ENCODE measurements at regions not wholly inside any gene's neighbourhood (a gene's known extent, or its start where the extent isn't known, plus 50 kb on each side); places are given as distances from the start of the nearest gene placed in this dataset.
"Not testable (repeated sequence)": the region's sequence is repeated elsewhere in the genome, so short reads cannot be mapped to it uniquely, and the experiment has no call there.

- TF ChIP-seq ZFX (IDR thresholded peaks at IDR 0.05; ENCODE audit: borderline replicate concordance) = no peak
- TF ChIP-seq, protein P1, sequence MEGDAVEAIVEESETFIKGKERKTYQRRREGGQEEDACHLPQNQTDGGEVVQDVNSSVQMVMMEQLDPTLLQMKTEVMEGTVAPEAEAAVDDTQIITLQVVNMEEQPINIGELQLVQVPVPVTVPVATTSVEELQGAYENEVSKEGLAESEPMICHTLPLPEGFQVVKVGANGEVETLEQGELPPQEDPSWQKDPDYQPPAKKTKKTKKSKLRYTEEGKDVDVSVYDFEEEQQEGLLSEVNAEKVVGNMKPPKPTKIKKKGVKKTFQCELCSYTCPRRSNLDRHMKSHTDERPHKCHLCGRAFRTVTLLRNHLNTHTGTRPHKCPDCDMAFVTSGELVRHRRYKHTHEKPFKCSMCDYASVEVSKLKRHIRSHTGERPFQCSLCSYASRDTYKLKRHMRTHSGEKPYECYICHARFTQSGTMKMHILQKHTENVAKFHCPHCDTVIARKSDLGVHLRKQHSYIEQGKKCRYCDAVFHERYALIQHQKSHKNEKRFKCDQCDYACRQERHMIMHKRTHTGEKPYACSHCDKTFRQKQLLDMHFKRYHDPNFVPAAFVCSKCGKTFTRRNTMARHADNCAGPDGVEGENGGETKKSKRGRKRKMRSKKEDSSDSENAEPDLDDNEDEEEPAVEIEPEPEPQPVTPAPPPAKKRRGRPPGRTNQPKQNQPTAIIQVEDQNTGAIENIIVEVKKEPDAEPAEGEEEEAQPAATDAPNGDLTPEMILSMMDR (IDR thresholded peaks at IDR 0.05) = no peak
- H3K27ac ChIP-seq = no peak overlapping the region
Observed at GRCh38 chr13:70529652-70530051, 421.4 kb upstream of the KLHL1 start.

DNA sequence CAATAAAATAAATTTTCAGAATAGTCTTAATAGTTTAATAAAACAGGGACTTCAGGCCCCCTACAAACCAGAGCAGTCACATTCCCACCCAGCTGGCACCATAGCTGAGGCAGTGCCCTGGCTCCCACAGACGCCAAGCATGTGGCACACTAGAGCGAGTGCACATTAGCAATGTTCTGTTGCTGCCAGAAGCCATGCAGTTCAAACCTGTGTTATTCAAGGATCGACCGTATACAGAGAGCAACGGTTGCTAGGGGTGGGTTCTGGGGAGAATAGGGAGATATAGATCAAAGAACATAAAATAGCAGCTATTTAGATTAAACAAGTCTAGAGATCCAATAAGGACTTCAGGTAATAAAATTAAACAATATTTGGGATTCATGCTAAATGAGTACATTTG lies 419.3 kb upstream of the KLHL1 start:
- TF ChIP-seq, protein P1 (IDR thresholded peaks at IDR 0.05) = no peak
- no peak for TF ChIP-seq ZFX (IDR thresholded peaks at IDR 0.05; ENCODE audit: borderline replicate concordance)
- H3K27ac ChIP-seq = no peak overlapping the region

- no peak for TF ChIP-seq ZFX (IDR thresholded peaks at IDR 0.05; ENCODE audit: borderline replicate concordance)
- TF ChIP-seq, protein P1 (IDR thresholded peaks at IDR 0.05) = no peak
- no peak overlapping the region for H3K27ac ChIP-seq
Observed at GRCh38 chr13:70523622-70524021, 415.4 kb upstream of the KLHL1 start.

DNA sequence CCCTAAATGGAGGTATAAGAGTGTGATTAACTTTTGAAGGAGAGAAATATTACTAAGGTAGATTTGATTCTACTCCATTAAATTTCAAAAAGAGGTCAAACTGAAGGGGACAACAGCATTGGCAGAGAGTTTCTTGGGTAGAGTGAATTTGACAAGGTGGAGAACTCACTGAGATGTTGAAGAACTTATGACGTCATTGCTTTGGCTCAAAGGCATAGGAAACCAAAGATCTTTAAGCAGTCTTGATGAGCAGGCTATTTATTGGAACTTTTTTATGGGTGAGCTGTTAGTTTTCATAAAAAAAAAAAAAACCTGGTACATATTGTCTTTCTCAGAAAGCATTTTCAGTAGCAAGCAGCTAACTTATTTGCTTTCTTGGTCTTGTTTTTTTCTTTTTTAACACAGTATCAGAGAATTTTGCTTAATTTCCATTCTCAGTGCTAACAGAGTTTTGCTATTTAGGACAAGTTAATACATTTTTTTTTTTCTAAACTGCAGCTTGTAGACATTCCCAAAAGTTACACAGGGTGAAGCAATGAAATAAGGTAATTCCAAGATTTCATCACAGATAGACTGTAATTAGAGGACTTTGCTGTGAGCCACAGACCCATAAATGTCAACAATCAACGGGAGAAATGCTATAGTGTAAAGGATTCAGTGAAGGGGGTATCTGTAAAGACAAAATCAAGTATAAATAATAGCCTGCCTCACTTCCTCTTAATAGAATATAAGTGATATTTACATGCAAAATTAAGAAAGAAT lies 412.2 kb upstream of the KLHL1 start:
- no peak overlapping the region for H3K27ac ChIP-seq
- TF ChIP-seq, protein P1 (IDR thresholded peaks at IDR 0.05) = no peak
- TF ChIP-seq ZFX (IDR thresholded peaks at IDR 0.05; ENCODE audit: borderline replicate concordance) = no peak

DNA sequence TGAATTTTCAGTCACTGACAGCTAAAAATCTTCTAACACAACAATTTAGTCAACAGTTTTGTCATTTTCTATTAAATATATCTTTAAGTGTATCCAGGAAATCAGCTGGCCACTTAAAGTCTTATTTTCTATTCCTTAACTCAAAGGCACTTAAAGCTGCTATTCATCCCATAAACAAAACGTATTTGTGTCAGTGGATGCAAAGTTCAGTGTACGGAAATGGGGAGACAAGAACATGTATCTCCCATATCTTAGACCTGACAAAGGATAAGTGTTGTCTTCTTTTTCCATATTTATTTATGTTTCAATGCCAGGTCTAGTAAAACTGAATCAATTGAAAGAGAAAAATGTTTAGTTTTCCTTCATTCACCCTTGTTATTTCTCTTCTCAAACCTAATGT lies 409.8 kb upstream of the KLHL1 start:
- no peak for TF ChIP-seq ZFX (IDR thresholded peaks at IDR 0.05; ENCODE audit: borderline replicate concordance)
- TF ChIP-seq, protein P1 (IDR thresholded peaks at IDR 0.05) = no peak
- no peak overlapping the region for H3K27ac ChIP-seq

DNA sequence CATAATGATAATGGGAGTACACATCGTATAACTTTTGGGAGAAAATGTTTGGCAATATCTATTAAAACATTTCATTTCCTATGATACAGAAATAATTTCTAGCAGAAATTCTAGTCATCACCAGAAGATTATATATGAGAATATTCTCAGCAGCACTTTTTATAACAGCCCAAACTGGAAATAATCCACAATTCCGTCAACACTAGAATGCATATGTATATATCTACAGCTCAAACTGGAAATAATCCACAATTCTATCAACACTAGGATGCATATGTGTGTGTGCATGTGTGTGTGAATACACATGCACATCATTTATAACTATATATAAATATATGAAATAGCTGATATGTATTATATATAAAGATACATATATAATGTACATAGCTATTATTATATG lies 408.0 kb upstream of the KLHL1 start:
- TF ChIP-seq, protein P1 (IDR thresholded peaks at IDR 0.05) = no peak
- no peak for TF ChIP-seq ZFX (IDR thresholded peaks at IDR 0.05; ENCODE audit: borderline replicate concordance)

GRCh38 chr13:70511861-70512417 lies 403.7 kb upstream of the KLHL1 start:
- H3K27ac ChIP-seq = not testable (repeated sequence)

More for the DNA sequence above, 408.0 kb upstream of the KLHL1 start:
- H3K27ac ChIP-seq = no peak overlapping the region
